MCF 10A (cell line): ENCODE measurements at regions not wholly inside any gene's neighbourhood (a gene's known extent, or its start where the extent isn't known, plus 50 kb on each side); places are given as distances from the start of the nearest gene placed in this dataset.

Source experiments
- BruUV-seq: library from RNA; stranded (reverse); fragments of 400-500 nt; replicated peaks from 2 replicates; lab custom pipeline; 2021; lab: Mats Ljungman, UMichigan
- CTCF ChIA-PET: fragments of 300-600 bp; sonication (Branson Sonifier 250); formaldehyde crosslinking; extraction: SDS; loops from one replicate; lab custom pipeline; 2021; ENCODE audit warnings: antibody characterized with exemption, inconsistent platforms; lab: Yijun Ruan, JAX
- POLR2A ChIA-PET: fragments of 300-600, 350-650 bp; sonication (Branson Sonifier 250); formaldehyde crosslinking; extraction: SDS; loops from one replicate; lab custom pipeline; 2020; ENCODE audit warnings: antibody characterized with exemption, inconsistent platforms; lab: Yijun Ruan, JAX
- DNase-seq: peaks from one replicate; pipeline ENCODE4 v3.0.0-alpha.2; 2018; ENCODE audit not compliant: unreplicated experiment
- H3K27ac Mint-ChIP-seq: one replicate; pipeline ENCODE4 v1.8.0; 2022; ENCODE audit warnings: mild to moderate bottlenecking, low read depth, mixed read lengths; ENCODE audit not compliant: unreplicated experiment
- H3K27me3 Mint-ChIP-seq: one replicate; pipeline ENCODE4 v1.8.0; 2022; ENCODE audit warnings: mixed read lengths; ENCODE audit not compliant: insufficient read depth, unreplicated experiment
- H3K36me3 Mint-ChIP-seq: one replicate; pipeline ENCODE4 v1.8.0; 2022; ENCODE audit warnings: mild to moderate bottlenecking, moderate library complexity, mixed read lengths; ENCODE audit not compliant: insufficient read depth, unreplicated experiment
- H3K4me1 Mint-ChIP-seq: one replicate; pipeline ENCODE4 v1.8.0; 2022; ENCODE audit warnings: mixed read lengths; ENCODE audit not compliant: insufficient read depth, unreplicated experiment
- H3K4me3 Mint-ChIP-seq: one replicate; pipeline ENCODE4 v1.8.0; 2022; ENCODE audit warnings: mild to moderate bottlenecking, moderate library complexity, mixed read lengths; ENCODE audit not compliant: unreplicated experiment
- H3K9me3 Mint-ChIP-seq: one replicate; pipeline ENCODE4 v1.8.0; 2022; ENCODE audit warnings: mixed read lengths; ENCODE audit not compliant: unreplicated experiment
- CTCF ChIP-seq: fragments of 200-600 bp; IDR thresholded peaks from one replicate; pipeline ENCODE4 v1.8.0; 2022; ENCODE audit warnings: antibody characterized with exemption, mild to moderate bottlenecking; ENCODE audit not compliant: unreplicated experiment
- intact Hi-C: fragments of 100-400 bp; cut with micrococcal nuclease; formaldehyde crosslinking; loops from 2 replicates; pipeline ENCODE4 v1.14.1; 2022

GRCh38 chr9:95813923-95814322, 61.6 kb upstream of the ERCC6L2 start:
- ChIA-PET CTCF (interaction anchor here (1.2 kb wide), 1 partner anchor 405 kb away, joined by 3 read pairs; no protein-coding TSS in a partner anchor), POLR2A (no interaction called here)
- Mint-ChIP-seq H3K36me3 (peaks cover 8% of the 10 kb centered on the region), H3K9me3 (no peaks in the 10 kb centered on the region), H3K27me3 (no peaks in the 10 kb centered on the region), H3K4me3 (no peak overlapping the region), H3K27ac (no peak overlapping the region), H3K4me1 (peaks cover 17% of the 10 kb centered on the region)
- TF ChIP-seq CTCF, result no peak
- DNase-seq, result no peak
- BruUV-seq, result no TSS peak
- intact Hi-C loops, result no loop called here

GRCh38 chr9:95810814-95811213, 64.7 kb upstream of the ERCC6L2 start:
- Mint-ChIP-seq H3K9me3 (no peaks in the 10 kb centered on the region), H3K36me3 (peaks cover 8% of the 10 kb centered on the region), H3K4me3 (no peak overlapping the region), H3K27ac (no peak overlapping the region), H3K27me3 (no peaks in the 10 kb centered on the region), H3K4me1 (peaks cover 10% of the 10 kb centered on the region)
- ChIA-PET CTCF (interaction anchor here (0.6 to 0.8 kb wide), 3 partner anchors 23 to 321 kb away, joined by 3 to 5 read pairs (median 3); no protein-coding TSS in a partner anchor), POLR2A (no interaction called here)
- no peak for DNase-seq
- intact Hi-C loops, result no loop called here
- TF ChIP-seq CTCF, result no peak
- no TSS peak for BruUV-seq

DNA sequence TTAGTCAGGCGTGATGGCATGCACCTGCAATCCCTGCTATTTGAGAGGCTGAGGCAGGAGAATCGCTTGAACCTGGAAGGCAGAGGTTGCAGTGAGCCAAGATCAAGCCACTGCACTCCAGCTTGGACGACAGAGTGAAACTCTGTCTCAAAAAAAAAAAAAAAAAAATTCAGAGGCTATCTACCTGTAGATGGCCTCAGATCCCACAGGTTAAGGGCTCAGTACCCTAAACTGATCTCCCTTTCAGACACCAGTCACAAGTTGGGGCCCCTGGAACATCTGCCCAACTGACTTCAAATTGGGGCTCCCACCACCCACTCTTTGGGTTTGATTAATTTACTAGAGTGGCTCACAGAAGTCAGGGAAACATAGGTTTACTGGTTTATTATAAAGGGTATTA, 65.4 kb upstream of the ERCC6L2 start:
- ChIA-PET POLR2A (no interaction called here), CTCF (interaction anchor here (0.6 to 0.8 kb wide), 2 partner anchors 24 to 126 kb away, joined by 3 read pairs; no protein-coding TSS in a partner anchor)
- peaks cover 8% of the 10 kb centered on the region for H3K36me3 Mint-ChIP-seq
- peaks cover 7% of the 10 kb centered on the region for H3K4me1 Mint-ChIP-seq
- intact Hi-C loops, result no loop called here
- no peaks in the 10 kb centered on the region for H3K27me3 Mint-ChIP-seq
- TF ChIP-seq CTCF, result no peak
- no TSS peak for BruUV-seq
- no peak overlapping the region for H3K4me3 Mint-ChIP-seq
- DNase-seq, result no peak
- H3K9me3 Mint-ChIP-seq, result no peaks in the 10 kb centered on the region
- no peak overlapping the region for H3K27ac Mint-ChIP-seq

DNA sequence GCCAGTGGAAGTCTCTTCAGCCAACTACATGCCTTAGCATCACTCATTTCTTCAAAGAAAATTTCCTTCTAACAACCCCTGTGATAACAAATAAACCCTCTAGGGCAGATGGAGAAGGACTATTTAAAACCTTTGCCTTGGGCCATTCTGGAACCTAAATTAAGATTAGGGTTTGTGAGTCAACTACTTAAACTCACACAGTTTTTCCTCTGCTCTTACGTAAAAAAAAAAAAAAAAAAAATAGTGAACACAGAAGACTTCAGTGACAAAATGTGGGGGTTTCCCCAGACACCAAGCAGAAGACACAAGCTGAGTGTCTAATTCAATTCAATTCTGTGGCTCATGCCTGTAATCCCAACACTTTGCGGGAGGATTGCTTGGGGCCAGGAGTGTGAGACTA, 65.8 kb upstream of the ERCC6L2 start:
- no TSS peak for BruUV-seq
- H3K4me3 Mint-ChIP-seq, result no peak overlapping the region
- intact Hi-C loops, result no loop called here
- H3K4me1 Mint-ChIP-seq, result peaks cover 3% of the 10 kb centered on the region
- TF ChIP-seq CTCF, result no peak
- no peak overlapping the region for H3K27ac Mint-ChIP-seq
- peaks cover 8% of the 10 kb centered on the region for H3K36me3 Mint-ChIP-seq
- CTCF ChIA-PET, result no interaction called here
- no peaks in the 10 kb centered on the region for H3K9me3 Mint-ChIP-seq
- no peaks in the 10 kb centered on the region for H3K27me3 Mint-ChIP-seq
- DNase-seq, result no peak
- POLR2A ChIA-PET, result no interaction called here
